Immature natural killer cell (primary cell): ENCODE measurements at regions not wholly inside any gene's neighbourhood (a gene's known extent, or its start where the extent isn't known, plus 50 kb on each side); places are given as distances from the start of the nearest gene placed in this dataset.

Source experiments
- DNase-seq, 3 donors: peaks; one replicate each; pipeline ENCODE4 v3.0.0; 2022; ENCODE audit warnings: mixed read lengths in 1 of 3
- H3K27ac Mint-ChIP-seq, 6 donors: one replicate each; pipeline ENCODE4 v1.8.0; 2020; ENCODE audit warnings: mixed read lengths in 6 of 6, mild to moderate bottlenecking in 5 of 6, inconsistent platforms in 4 of 6, moderate library complexity in 3 of 6
- H3K27me3 Mint-ChIP-seq, 3 donors: one replicate each; pipeline ENCODE4 v1.8.0; 2020 to 2021; ENCODE audit warnings: low read depth in 3 of 3, mild to moderate bottlenecking in 3 of 3, mixed read lengths in 3 of 3, moderate library complexity in 3 of 3, inconsistent platforms in 1 of 3
- H3K36me3 Mint-ChIP-seq, 3 donors: one replicate each; pipeline ENCODE4 v1.8.0; 2020; ENCODE audit warnings: mixed read lengths in 3 of 3, inconsistent platforms in 2 of 3, mild to moderate bottlenecking in 2 of 3
- H3K4me1 Mint-ChIP-seq, 2 donors: one replicate each; pipeline ENCODE4 v1.8.0; 2020; ENCODE audit warnings: inconsistent platforms in 2 of 2, mild to moderate bottlenecking in 2 of 2, mixed read lengths in 2 of 2, moderate library complexity in 1 of 2
- H3K4me3 Mint-ChIP-seq, 5 donors: one replicate each; pipeline ENCODE4 v1.8.0; 2020; ENCODE audit warnings: mild to moderate bottlenecking in 5 of 5, mixed read lengths in 5 of 5, inconsistent platforms in 3 of 5, moderate library complexity in 3 of 5
- H3K9me3 Mint-ChIP-seq, 6 donors: one replicate each; pipeline ENCODE4 v1.8.0; 2020; ENCODE audit warnings: mild to moderate bottlenecking in 6 of 6, mixed read lengths in 6 of 6, inconsistent platforms in 4 of 6, moderate library complexity in 3 of 6

GRCh38 chr11:79963856-79964645 is 523.2 kb upstream of the TENM4 start:
- Mint-ChIP-seq H3K4me3 (no peak overlapping the region), H3K9me3 (peaks cover 7 to 32% (median 20%) of the 10 kb centered on the region in 6 donors), H3K27ac (no peak overlapping the region), H3K4me1 (no peaks in the 10 kb centered on the region), H3K27me3 (no peaks in the 10 kb centered on the region), H3K36me3 (no peaks in the 10 kb centered on the region)
- DNase-seq, result no peak

DNA sequence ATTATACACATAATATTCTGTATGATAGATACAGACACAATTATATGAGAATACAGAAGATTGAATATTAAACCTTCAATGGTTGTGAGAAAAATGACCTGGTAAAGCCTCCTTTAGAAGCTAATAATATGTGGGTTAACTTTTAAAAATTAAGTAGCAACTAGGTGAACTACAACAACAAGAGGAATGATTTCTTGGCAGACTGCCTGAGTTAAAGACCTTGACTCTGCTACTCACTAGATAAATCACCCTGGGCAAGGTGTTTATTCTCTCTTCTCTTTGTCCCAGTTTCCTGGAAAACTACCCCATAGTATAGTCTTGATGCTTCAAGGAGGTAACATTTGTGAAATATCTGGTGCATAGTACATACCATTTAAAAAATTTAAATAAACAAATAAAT is 519.6 kb upstream of the TENM4 start:
- Mint-ChIP-seq H3K27me3 (peaks cover 0 to 2% (median 0%) of the 10 kb centered on the region in 3 donors), H3K27ac (no peak overlapping the region), H3K4me3 (no peak overlapping the region), H3K36me3 (no peaks in the 10 kb centered on the region), H3K9me3 (peaks cover 17 to 32% (median 28%) of the 10 kb centered on the region in 6 donors), H3K4me1 (no peaks in the 10 kb centered on the region)
- DNase-seq, result no peak

GRCh38 chr11:79959318-79959717 is 518.5 kb upstream of the TENM4 start:
- DNase-seq, result no peak
- no peak overlapping the region for H3K27ac Mint-ChIP-seq
- peaks cover 17 to 38% (median 30%) of the 10 kb centered on the region in 6 donors for H3K9me3 Mint-ChIP-seq
- H3K36me3 Mint-ChIP-seq, result no peaks in the 10 kb centered on the region
- H3K4me3 Mint-ChIP-seq, result no peak overlapping the region
- H3K4me1 Mint-ChIP-seq, result no peaks in the 10 kb centered on the region
- peaks cover 0 to 2% (median 0%) of the 10 kb centered on the region in 3 donors for H3K27me3 Mint-ChIP-seq

DNA sequence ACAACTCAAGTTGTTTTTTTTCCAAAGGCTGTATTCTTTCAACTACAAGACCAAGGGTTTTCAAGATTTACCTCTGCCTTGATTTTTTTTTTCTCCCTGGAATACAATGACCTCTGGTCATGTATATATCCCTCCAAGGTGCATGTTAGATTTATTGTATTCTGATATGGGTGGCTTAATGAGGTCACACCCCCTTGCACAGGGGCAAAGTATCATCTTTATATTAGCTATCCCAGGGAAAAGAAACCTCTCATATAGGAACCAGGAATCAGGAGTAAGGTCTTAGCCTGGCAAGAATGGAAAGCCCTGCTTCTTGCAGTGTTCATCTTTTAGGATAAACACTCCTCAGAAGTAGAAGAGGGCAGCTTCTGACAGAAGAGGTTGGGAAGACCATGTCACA is 516.9 kb upstream of the TENM4 start:
- Mint-ChIP-seq H3K9me3 (peaks cover 17 to 44% (median 30%) of the 10 kb centered on the region in 6 donors), H3K4me1 (no peaks in the 10 kb centered on the region), H3K27ac (no peak overlapping the region), H3K27me3 (peaks cover 0 to 2% (median 0%) of the 10 kb centered on the region in 3 donors), H3K36me3 (no peaks in the 10 kb centered on the region), H3K4me3 (no peak overlapping the region)
- no peak for DNase-seq

- peaks cover 15 to 51% (median 31%) of the 10 kb centered on the region in 6 donors for H3K9me3 Mint-ChIP-seq
- H3K27ac Mint-ChIP-seq, result no peak overlapping the region
- H3K27me3 Mint-ChIP-seq, result peaks cover 0 to 2% (median 0%) of the 10 kb centered on the region in 3 donors
- H3K4me3 Mint-ChIP-seq, result no peak overlapping the region
- no peaks in the 10 kb centered on the region for H3K4me1 Mint-ChIP-seq
- H3K36me3 Mint-ChIP-seq, result no peaks in the 10 kb centered on the region
- DNase-seq, result no peak
Observed at GRCh38 chr11:79956061-79956460, 515.2 kb upstream of the TENM4 start.

GRCh38 chr11:79953629-79954028 is 512.8 kb upstream of the TENM4 start:
- Mint-ChIP-seq H3K36me3 (no peaks in the 10 kb centered on the region), H3K4me1 (no peaks in the 10 kb centered on the region), H3K27ac (no peak overlapping the region), H3K27me3 (peaks cover 0 to 2% (median 0%) of the 10 kb centered on the region in 3 donors), H3K4me3 (no peak overlapping the region), H3K9me3 (peaks cover 8 to 38% (median 20%) of the 10 kb centered on the region in 6 donors)
- no peak for DNase-seq

- no peak for DNase-seq
- Mint-ChIP-seq H3K9me3 (peaks cover 2 to 26% (median 10%) of the 10 kb centered on the region in 6 donors), H3K4me3 (no peak overlapping the region), H3K27ac (no peak overlapping the region), H3K4me1 (no peaks in the 10 kb centered on the region), H3K36me3 (no peaks in the 10 kb centered on the region), H3K27me3 (no peaks in the 10 kb centered on the region)
Observed at GRCh38 chr11:79950741-79951140, 509.9 kb upstream of the TENM4 start.

- peaks cover 3 to 25% (median 10%) of the 10 kb centered on the region in 6 donors for H3K9me3 Mint-ChIP-seq
- DNase-seq, result no peak
- no peaks in the 10 kb centered on the region for H3K27me3 Mint-ChIP-seq
- no peaks in the 10 kb centered on the region for H3K36me3 Mint-ChIP-seq
- no peaks in the 10 kb centered on the region for H3K4me1 Mint-ChIP-seq
- no peak overlapping the region for H3K27ac Mint-ChIP-seq
- no peak overlapping the region for H3K4me3 Mint-ChIP-seq
Observed at GRCh38 chr11:79950172-79950571, 509.3 kb upstream of the TENM4 start.

GRCh38 chr11:79949574-79949973 is 508.7 kb upstream of the TENM4 start:
- H3K27ac Mint-ChIP-seq, result no peak overlapping the region
- no peak overlapping the region for H3K4me3 Mint-ChIP-seq
- no peaks in the 10 kb centered on the region for H3K4me1 Mint-ChIP-seq
- DNase-seq, result no peak
- peaks cover 3 to 20% (median 7%) of the 10 kb centered on the region in 6 donors for H3K9me3 Mint-ChIP-seq
- no peaks in the 10 kb centered on the region for H3K27me3 Mint-ChIP-seq
- no peaks in the 10 kb centered on the region for H3K36me3 Mint-ChIP-seq

DNA sequence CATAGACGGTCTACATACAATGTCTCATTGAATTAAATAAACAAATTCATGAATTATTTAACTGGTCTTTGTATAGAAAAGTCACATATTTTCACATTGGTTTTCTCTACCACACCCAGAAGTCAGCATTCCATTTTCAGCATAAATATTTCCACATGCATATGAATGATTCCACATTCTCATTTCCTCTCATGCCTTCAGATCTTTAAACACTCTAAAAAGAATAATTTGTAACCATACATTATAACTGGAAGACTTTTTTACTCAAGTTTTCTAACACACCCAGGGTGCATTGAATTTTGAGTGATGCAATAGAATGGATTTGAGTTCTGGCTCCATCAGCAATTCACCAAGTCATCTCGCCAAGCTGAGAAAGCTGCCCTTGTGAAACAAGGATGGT is 501.8 kb upstream of the TENM4 start:
- Mint-ChIP-seq H3K9me3 (peaks cover 4 to 22% (median 7%) of the 10 kb centered on the region in 6 donors), H3K4me1 (no peaks in the 10 kb centered on the region), H3K27ac (no peak overlapping the region), H3K27me3 (no peaks in the 10 kb centered on the region), H3K4me3 (no peak overlapping the region), H3K36me3 (no peaks in the 10 kb centered on the region)
- DNase-seq, result no peak

DNA sequence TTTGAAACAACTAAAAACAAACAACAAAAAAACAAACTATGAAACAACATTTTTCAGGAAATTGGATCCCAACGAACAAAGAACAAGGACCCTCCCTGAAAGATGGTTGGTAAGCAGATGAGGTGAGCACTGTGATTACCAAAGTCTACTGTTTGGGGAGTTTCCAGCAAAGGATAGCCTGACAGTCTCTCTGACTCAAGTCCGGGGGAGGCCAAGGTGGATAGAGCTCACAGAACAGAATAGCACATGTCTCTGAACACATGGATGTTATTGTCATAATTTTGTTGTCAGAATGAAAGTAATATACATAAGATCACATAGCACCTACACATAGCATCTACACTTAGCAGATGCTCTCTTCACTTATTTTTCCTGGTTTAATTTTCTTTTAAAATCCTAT is 501.3 kb upstream of the TENM4 start:
- no peak overlapping the region for H3K27ac Mint-ChIP-seq
- no peak overlapping the region for H3K4me3 Mint-ChIP-seq
- no peaks in the 10 kb centered on the region for H3K27me3 Mint-ChIP-seq
- peaks cover 4 to 22% (median 7%) of the 10 kb centered on the region in 6 donors for H3K9me3 Mint-ChIP-seq
- no peaks in the 10 kb centered on the region for H3K36me3 Mint-ChIP-seq
- DNase-seq, result no peak
- no peaks in the 10 kb centered on the region for H3K4me1 Mint-ChIP-seq

GRCh38 chr11:79940974-79941735 is 500.3 kb upstream of the TENM4 start:
- no peak for DNase-seq

DNA sequence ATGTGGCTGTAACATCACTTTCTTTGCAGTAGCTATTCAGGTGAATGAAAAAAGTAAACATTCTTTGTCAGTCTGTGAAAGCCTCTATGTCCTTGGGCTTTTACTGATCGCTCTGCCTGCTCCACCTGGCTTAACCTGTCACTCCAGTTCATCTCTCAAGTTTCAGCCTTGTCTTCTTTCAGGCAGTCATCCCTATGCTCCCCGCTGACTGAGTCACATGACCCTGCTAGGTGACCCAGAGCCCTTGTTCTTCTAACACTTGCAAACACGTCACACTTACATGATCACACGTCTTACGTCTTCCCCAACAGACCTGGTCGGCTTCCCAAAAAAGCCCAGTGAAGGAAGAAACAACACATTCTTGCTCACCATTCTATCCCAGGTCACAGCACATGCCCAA is 499.3 kb upstream of the TENM4 start:
- no peak overlapping the region for H3K27ac Mint-ChIP-seq
- no peaks in the 10 kb centered on the region for H3K27me3 Mint-ChIP-seq
- no peak overlapping the region for H3K4me3 Mint-ChIP-seq
- peaks cover 1 to 40% (median 13%) of the 10 kb centered on the region in 6 donors for H3K9me3 Mint-ChIP-seq
- no peaks in the 10 kb centered on the region for H3K4me1 Mint-ChIP-seq
- H3K36me3 Mint-ChIP-seq, result peaks cover 0 to 7% (median 0%) of the 10 kb centered on the region in 3 donors
- no peak for DNase-seq

More at GRCh38 chr11:79940974-79941735, 500.3 kb upstream of the TENM4 start:
- Mint-ChIP-seq H3K27me3 (no peaks in the 10 kb centered on the region), H3K36me3 (peaks cover 0 to 5% (median 0%) of the 10 kb centered on the region in 3 donors), H3K9me3 (peaks cover 4 to 31% (median 10%) of the 10 kb centered on the region in 6 donors), H3K4me1 (no peaks in the 10 kb centered on the region), H3K27ac (no peak overlapping the region), H3K4me3 (no peak overlapping the region)

- no peak for DNase-seq
- H3K27me3 Mint-ChIP-seq, result no peaks in the 10 kb centered on the region
- H3K36me3 Mint-ChIP-seq, result peaks cover 0 to 7% (median 0%) of the 10 kb centered on the region in 3 donors
- H3K4me1 Mint-ChIP-seq, result no peaks in the 10 kb centered on the region
- peaks cover 5 to 46% (median 12%) of the 10 kb centered on the region in 6 donors for H3K9me3 Mint-ChIP-seq
- no peak overlapping the region for H3K27ac Mint-ChIP-seq
- H3K4me3 Mint-ChIP-seq, result no peak overlapping the region
Observed at GRCh38 chr11:79939111-79939510, 498.3 kb upstream of the TENM4 start.
